Mesothelial cell of epicardium (in vitro differentiated cells): ENCODE measurements at regions not wholly inside any gene's neighbourhood (a gene's known extent, or its start where the extent isn't known, plus 50 kb on each side); places are given as distances from the start of the nearest gene placed in this dataset.

Source experiments
- DNase-seq, 2 experiments: peaks; one replicate each; pipeline ENCODE4 v3.0.0; 2021; ENCODE audit warnings: low spot score in 2 of 2; ENCODE audit not compliant: unreplicated experiment in 2 of 2
- H3K27ac Mint-ChIP-seq: 2 replicates; pipeline ENCODE4 v1.8.0; 2021; ENCODE audit warnings: mixed read lengths
- H3K27me3 Mint-ChIP-seq: 2 replicates; pipeline ENCODE4 v1.8.0; 2021; ENCODE audit warnings: low read depth, mixed read lengths
- H3K36me3 Mint-ChIP-seq: 2 replicates; pipeline ENCODE4 v1.8.0; 2021; ENCODE audit warnings: mixed read lengths
- H3K4me1 Mint-ChIP-seq: 2 replicates; pipeline ENCODE4 v1.8.0; 2021; ENCODE audit warnings: mixed read lengths
- H3K4me3 Mint-ChIP-seq: 2 replicates; pipeline ENCODE4 v1.8.0; 2021; ENCODE audit warnings: mild to moderate bottlenecking, moderate library complexity, mixed read lengths
- H3K9me3 Mint-ChIP-seq: 2 replicates; pipeline ENCODE4 v1.8.0; 2021; ENCODE audit warnings: mixed read lengths
- CTCF ChIP-seq: fragments of 200-600 bp; sonication (generic); IDR thresholded peaks from one replicate; pipeline ENCODE4 v1.5.0; 2021; ENCODE audit warnings: antibody characterized with exemption; ENCODE audit not compliant: unreplicated experiment

GRCh38 chr2:18643326-18644114, 54.2 kb upstream of the NT5C1B start:
- Mint-ChIP-seq H3K27me3 (peaks cover 20% of the 10 kb centered on the region), H3K27ac (no peak overlapping the region), H3K4me1 (peaks cover 4% of the 10 kb centered on the region), H3K9me3 (peaks cover 9% of the 10 kb centered on the region), H3K36me3 (peaks cover 2% of the 10 kb centered on the region), H3K4me3 (no peak overlapping the region)
- TF ChIP-seq CTCF = no peak
- no peak for DNase-seq

GRCh38 chr2:18641823-18642222, 52.5 kb upstream of the NT5C1B start:
- H3K36me3 Mint-ChIP-seq = peaks cover 9% of the 10 kb centered on the region
- no peak overlapping the region for H3K27ac Mint-ChIP-seq
- no peak overlapping the region for H3K4me3 Mint-ChIP-seq
- no peak for TF ChIP-seq CTCF
- peaks cover 18% of the 10 kb centered on the region for H3K9me3 Mint-ChIP-seq
- peaks cover 7% of the 10 kb centered on the region for H3K27me3 Mint-ChIP-seq
- no peaks in the 10 kb centered on the region for H3K4me1 Mint-ChIP-seq
- DNase-seq = no peak

GRCh38 chr2:18639756-18640453, 50.5 kb upstream of the NT5C1B start:
- Mint-ChIP-seq H3K9me3 (peaks cover 30% of the 10 kb centered on the region), H3K36me3 (peaks cover 16% of the 10 kb centered on the region), H3K4me3 (no peak overlapping the region), H3K4me1 (no peaks in the 10 kb centered on the region), H3K27ac (no peak overlapping the region), H3K27me3 (peaks cover 7% of the 10 kb centered on the region)
- no peak for DNase-seq
- TF ChIP-seq CTCF = no peak
